H1 (cell line): ENCODE measurements at regions not wholly inside any gene's neighbourhood (a gene's known extent, or its start where the extent isn't known, plus 50 kb on each side); places are given as distances from the start of the nearest gene placed in this dataset.

Experiments
- KDM4A ChIP-seq: IDR thresholded peaks from one replicate; pipeline ENCODE4 v1.7.1; 2012; ENCODE audit warnings: low read depth, mild to moderate bottlenecking, moderate library complexity, low read length, inconsistent platforms; ENCODE audit not compliant: severe bottlenecking
- POLR2AphosphoS5 ChIP-seq: IDR thresholded peaks from 2 replicates; pipeline ENCODE4 v1.6.1; 2011; ENCODE audit warnings: low read depth, low read length
- RBBP5 ChIP-seq: IDR thresholded peaks from 2 replicates; pipeline ENCODE4 v1.7.1; 2012; ENCODE audit warnings: low read depth, mild to moderate bottlenecking, inconsistent platforms, low read length, moderate library complexity, borderline replicate concordance
- TAF7 ChIP-seq: optimal IDR thresholded peaks from 2 replicates; pipeline ENCODE3; 2011; ENCODE audit warnings: low read depth, mild to moderate bottlenecking, inconsistent platforms, low read length, moderate library complexity, borderline replicate concordance
- ZNF274 ChIP-seq: IDR thresholded peaks from 2 replicates; pipeline ENCODE4 v1.7.0; 2012; ENCODE audit warnings: low read length, borderline replicate concordance; ENCODE audit errors: extremely low read depth
- TF ChIP-seq, protein P1 (sequence below): fragments of 300-600 bp; sonication (generic); IDR thresholded peaks from 2 replicates; pipeline ENCODE4 v1.7.1; 2012; ENCODE audit warnings: low read length, moderate library complexity, mild to moderate bottlenecking, inconsistent platforms; ENCODE audit not compliant: insufficient replicate concordance

DNA sequence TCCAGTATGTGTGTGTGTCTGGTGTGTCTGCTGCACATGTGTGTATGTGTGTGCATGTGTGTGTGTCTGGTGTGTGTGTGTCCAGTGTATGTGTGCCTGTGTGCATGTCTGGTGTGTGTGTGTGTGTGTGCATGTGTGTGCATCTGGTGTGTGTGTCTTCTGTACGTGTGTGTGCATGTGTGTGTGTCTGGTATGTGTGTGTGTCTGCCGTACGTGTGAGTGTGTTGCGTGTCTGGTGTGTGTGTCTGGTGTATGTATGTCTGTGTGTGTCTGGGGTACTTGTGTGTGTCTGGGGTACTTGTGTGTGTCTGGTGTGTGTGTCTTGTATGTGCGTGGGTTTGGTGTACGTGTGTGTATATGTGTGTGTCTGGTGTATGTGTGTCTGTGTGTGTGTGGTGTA, 289.1 kb upstream of the SHH start (continued):
- TF ChIP-seq, protein P1, sequence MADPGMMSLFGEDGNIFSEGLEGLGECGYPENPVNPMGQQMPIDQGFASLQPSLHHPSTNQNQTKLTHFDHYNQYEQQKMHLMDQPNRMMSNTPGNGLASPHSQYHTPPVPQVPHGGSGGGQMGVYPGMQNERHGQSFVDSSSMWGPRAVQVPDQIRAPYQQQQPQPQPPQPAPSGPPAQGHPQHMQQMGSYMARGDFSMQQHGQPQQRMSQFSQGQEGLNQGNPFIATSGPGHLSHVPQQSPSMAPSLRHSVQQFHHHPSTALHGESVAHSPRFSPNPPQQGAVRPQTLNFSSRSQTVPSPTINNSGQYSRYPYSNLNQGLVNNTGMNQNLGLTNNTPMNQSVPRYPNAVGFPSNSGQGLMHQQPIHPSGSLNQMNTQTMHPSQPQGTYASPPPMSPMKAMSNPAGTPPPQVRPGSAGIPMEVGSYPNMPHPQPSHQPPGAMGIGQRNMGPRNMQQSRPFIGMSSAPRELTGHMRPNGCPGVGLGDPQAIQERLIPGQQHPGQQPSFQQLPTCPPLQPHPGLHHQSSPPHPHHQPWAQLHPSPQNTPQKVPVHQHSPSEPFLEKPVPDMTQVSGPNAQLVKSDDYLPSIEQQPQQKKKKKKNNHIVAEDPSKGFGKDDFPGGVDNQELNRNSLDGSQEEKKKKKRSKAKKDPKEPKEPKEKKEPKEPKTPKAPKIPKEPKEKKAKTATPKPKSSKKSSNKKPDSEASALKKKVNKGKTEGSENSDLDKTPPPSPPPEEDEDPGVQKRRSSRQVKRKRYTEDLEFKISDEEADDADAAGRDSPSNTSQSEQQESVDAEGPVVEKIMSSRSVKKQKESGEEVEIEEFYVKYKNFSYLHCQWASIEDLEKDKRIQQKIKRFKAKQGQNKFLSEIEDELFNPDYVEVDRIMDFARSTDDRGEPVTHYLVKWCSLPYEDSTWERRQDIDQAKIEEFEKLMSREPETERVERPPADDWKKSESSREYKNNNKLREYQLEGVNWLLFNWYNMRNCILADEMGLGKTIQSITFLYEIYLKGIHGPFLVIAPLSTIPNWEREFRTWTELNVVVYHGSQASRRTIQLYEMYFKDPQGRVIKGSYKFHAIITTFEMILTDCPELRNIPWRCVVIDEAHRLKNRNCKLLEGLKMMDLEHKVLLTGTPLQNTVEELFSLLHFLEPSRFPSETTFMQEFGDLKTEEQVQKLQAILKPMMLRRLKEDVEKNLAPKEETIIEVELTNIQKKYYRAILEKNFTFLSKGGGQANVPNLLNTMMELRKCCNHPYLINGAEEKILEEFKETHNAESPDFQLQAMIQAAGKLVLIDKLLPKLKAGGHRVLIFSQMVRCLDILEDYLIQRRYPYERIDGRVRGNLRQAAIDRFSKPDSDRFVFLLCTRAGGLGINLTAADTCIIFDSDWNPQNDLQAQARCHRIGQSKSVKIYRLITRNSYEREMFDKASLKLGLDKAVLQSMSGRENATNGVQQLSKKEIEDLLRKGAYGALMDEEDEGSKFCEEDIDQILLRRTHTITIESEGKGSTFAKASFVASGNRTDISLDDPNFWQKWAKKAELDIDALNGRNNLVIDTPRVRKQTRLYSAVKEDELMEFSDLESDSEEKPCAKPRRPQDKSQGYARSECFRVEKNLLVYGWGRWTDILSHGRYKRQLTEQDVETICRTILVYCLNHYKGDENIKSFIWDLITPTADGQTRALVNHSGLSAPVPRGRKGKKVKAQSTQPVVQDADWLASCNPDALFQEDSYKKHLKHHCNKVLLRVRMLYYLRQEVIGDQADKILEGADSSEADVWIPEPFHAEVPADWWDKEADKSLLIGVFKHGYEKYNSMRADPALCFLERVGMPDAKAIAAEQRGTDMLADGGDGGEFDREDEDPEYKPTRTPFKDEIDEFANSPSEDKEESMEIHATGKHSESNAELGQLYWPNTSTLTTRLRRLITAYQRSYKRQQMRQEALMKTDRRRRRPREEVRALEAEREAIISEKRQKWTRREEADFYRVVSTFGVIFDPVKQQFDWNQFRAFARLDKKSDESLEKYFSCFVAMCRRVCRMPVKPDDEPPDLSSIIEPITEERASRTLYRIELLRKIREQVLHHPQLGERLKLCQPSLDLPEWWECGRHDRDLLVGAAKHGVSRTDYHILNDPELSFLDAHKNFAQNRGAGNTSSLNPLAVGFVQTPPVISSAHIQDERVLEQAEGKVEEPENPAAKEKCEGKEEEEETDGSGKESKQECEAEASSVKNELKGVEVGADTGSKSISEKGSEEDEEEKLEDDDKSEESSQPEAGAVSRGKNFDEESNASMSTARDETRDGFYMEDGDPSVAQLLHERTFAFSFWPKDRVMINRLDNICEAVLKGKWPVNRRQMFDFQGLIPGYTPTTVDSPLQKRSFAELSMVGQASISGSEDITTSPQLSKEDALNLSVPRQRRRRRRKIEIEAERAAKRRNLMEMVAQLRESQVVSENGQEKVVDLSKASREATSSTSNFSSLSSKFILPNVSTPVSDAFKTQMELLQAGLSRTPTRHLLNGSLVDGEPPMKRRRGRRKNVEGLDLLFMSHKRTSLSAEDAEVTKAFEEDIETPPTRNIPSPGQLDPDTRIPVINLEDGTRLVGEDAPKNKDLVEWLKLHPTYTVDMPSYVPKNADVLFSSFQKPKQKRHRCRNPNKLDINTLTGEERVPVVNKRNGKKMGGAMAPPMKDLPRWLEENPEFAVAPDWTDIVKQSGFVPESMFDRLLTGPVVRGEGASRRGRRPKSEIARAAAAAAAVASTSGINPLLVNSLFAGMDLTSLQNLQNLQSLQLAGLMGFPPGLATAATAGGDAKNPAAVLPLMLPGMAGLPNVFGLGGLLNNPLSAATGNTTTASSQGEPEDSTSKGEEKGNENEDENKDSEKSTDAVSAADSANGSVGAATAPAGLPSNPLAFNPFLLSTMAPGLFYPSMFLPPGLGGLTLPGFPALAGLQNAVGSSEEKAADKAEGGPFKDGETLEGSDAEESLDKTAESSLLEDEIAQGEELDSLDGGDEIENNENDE, result no peak
- TF ChIP-seq KDM4A, result no peak
- TF ChIP-seq POLR2AphosphoS5, result no peak
- no peak for TF ChIP-seq TAF7
- TF ChIP-seq RBBP5, result no peak
- TF ChIP-seq ZNF274, result no peak
